Neural progenitor cell (in vitro differentiated cells): ENCODE measurements at regions not wholly inside any gene's neighbourhood (a gene's known extent, or its start where the extent isn't known, plus 50 kb on each side); places are given as distances from the start of the nearest gene placed in this dataset.

ENCODE experiments used
- DNase-seq: peaks from one replicate; pipeline ENCODE4 v3.0.0-alpha.2; 2016; ENCODE audit warnings: low spot score
- H2AFZ ChIP-seq: fragments of 200-600 bp; sonication (generic); replicated peaks from 2 replicates; pipeline ENCODE4 v1.6.1; 2016; ENCODE audit warnings: antibody characterized with exemption
- H3F3A ChIP-seq: fragments of 200-600 bp; sonication (generic); 2 replicates; pipeline ENCODE4 v1.6.1; 2016; ENCODE audit warnings: antibody characterized with exemption, low read depth
- H3K27ac ChIP-seq: fragments of 200-600 bp; sonication (generic); 2 replicates; pipeline ENCODE4 v1.5.1; 2016; ENCODE audit warnings: mild to moderate bottlenecking
- H3K27me3 ChIP-seq: fragments of 200-600 bp; sonication (generic); 2 replicates; pipeline ENCODE4 v1.6.1; 2016; ENCODE audit warnings: mild to moderate bottlenecking, moderate library complexity
- H3K36me3 ChIP-seq: fragments of 200-600 bp; sonication (generic); 2 replicates; pipeline ENCODE4 v1.5.1; 2016
- H3K4me1 ChIP-seq: fragments of 200-600 bp; sonication (generic); 2 replicates; pipeline ENCODE4 v1.6.1; 2016; ENCODE audit warnings: mixed run types
- H3K4me2 ChIP-seq: fragments of 200-600 bp; sonication (generic); 2 replicates; pipeline ENCODE4 v1.6.1; 2016
- H3K4me3 ChIP-seq: fragments of 200-600 bp; sonication (generic); 2 replicates; pipeline ENCODE4 v1.5.1; 2016
- H3K79me2 ChIP-seq: fragments of 200-600 bp; sonication (generic); 2 replicates; pipeline ENCODE4 v1.6.1; 2016; ENCODE audit warnings: low read depth
- H3K9ac ChIP-seq: fragments of 200-600 bp; sonication (generic); 2 replicates; pipeline ENCODE4 v1.6.1; 2016
- H3K9me3 ChIP-seq: fragments of 200-600 bp; sonication (generic); 2 replicates; pipeline ENCODE4 v1.5.1; 2016; ENCODE audit warnings: low read depth
- H4K20me1 ChIP-seq: fragments of 200-600 bp; sonication (generic); 2 replicates; pipeline ENCODE4 v1.6.1; 2016; ENCODE audit warnings: low read depth
- H3K27ac Mint-ChIP-seq: 3 replicates; pipeline ENCODE4 v1.8.0; 2021; ENCODE audit warnings: mixed read lengths
- H3K27me3 Mint-ChIP-seq: 2 replicates; pipeline ENCODE4 v1.8.0; 2022; ENCODE audit warnings: low read depth, mild to moderate bottlenecking, inconsistent platforms, moderate library complexity, mixed read lengths; ENCODE audit not compliant: insufficient read depth
- H3K36me3 Mint-ChIP-seq: 3 replicates; pipeline ENCODE4 v1.8.0; 2021; ENCODE audit warnings: mixed read lengths
- H3K4me1 Mint-ChIP-seq: 3 replicates; pipeline ENCODE4 v1.8.0; 2021; ENCODE audit warnings: mixed read lengths
- H3K4me3 Mint-ChIP-seq: 3 replicates; pipeline ENCODE4 v1.8.0; 2021; ENCODE audit warnings: mild to moderate bottlenecking, moderate library complexity, mixed read lengths
- H3K9me3 Mint-ChIP-seq: 3 replicates; pipeline ENCODE4 v1.8.0; 2020; ENCODE audit warnings: mixed read lengths
- CTCF ChIP-seq: fragments of 200-600 bp; sonication (generic); IDR thresholded peaks from 2 replicates; pipeline ENCODE4 v1.5.1; 2017; ENCODE audit warnings: antibody characterized with exemption, mild to moderate bottlenecking
- EZH2 ChIP-seq: fragments of 200-600 bp; sonication (generic); IDR thresholded peaks from 2 replicates; pipeline ENCODE4 v1.6.1; 2017; ENCODE audit warnings: antibody characterized with exemption, mild to moderate bottlenecking, moderate library complexity
- EZH2phosphoT487 ChIP-seq: fragments of 200-600 bp; sonication (generic); IDR thresholded peaks from 2 replicates; pipeline ENCODE4 v1.6.1; 2017; ENCODE audit warnings: antibody characterized with exemption

- Histone ChIP-seq H3K9me3 (no peaks in the 10 kb centered on the region), H3K4me1 (peaks cover 12% of the 10 kb centered on the region), H3F3A (peaks cover 8% of the 10 kb centered on the region), H2AFZ (no peak overlapping the region), H3K4me2 (peak overlapping the region; percentile 50), H3K27ac (no peak overlapping the region), H4K20me1 (no peaks in the 10 kb centered on the region), H3K4me3 (peak overlapping the region; percentile 12), H3K9ac (no peak overlapping the region), H3K27me3 (peaks cover 100% of the 10 kb centered on the region), H3K79me2 (no peaks in the 10 kb centered on the region), H3K36me3 (no peaks in the 10 kb centered on the region)
- Mint-ChIP-seq H3K9me3 (no peaks in the 10 kb centered on the region), H3K4me3 (no peak overlapping the region), H3K27me3 (no peaks in the 10 kb centered on the region), H3K36me3 (no peaks in the 10 kb centered on the region), H3K4me1 (peaks cover 44% of the 10 kb centered on the region), H3K27ac (peak overlapping the region; percentile 98)
- DNase-seq: peak; percentile 38
- TF ChIP-seq EZH2: no peak
- no peak for TF ChIP-seq EZH2phosphoT487
- no peak for TF ChIP-seq CTCF
These were observed 55.2 kb upstream of the TOP3B start for GRCh38 chr22:22037740-22038139.

- peaks cover 12% of the 10 kb centered on the region for H3K4me1 ChIP-seq
- peaks cover 44% of the 10 kb centered on the region for H3K4me1 Mint-ChIP-seq
- peak overlapping the region; percentile 98 for H3K27ac Mint-ChIP-seq
- H3K4me3 ChIP-seq: no peak overlapping the region
- no peak overlapping the region for H3K27ac ChIP-seq
- no peaks in the 10 kb centered on the region for H3K27me3 Mint-ChIP-seq
- H4K20me1 ChIP-seq: no peaks in the 10 kb centered on the region
- no peak for TF ChIP-seq EZH2
- TF ChIP-seq CTCF: no peak
- no peak for TF ChIP-seq EZH2phosphoT487
- H3K36me3 Mint-ChIP-seq: no peaks in the 10 kb centered on the region
- no peaks in the 10 kb centered on the region for H3K9me3 ChIP-seq
- H3K27me3 ChIP-seq: peaks cover 100% of the 10 kb centered on the region
- H3K4me3 Mint-ChIP-seq: no peak overlapping the region
- no peaks in the 10 kb centered on the region for H3K36me3 ChIP-seq
- no peak overlapping the region for H3K9ac ChIP-seq
- no peaks in the 10 kb centered on the region for H3K79me2 ChIP-seq
- peak; percentile 49 for DNase-seq
- H3F3A ChIP-seq: peaks cover 8% of the 10 kb centered on the region
- H3K9me3 Mint-ChIP-seq: no peaks in the 10 kb centered on the region
- H3K4me2 ChIP-seq: peak overlapping the region; percentile 50
- H2AFZ ChIP-seq: no peak overlapping the region
These were observed 54.6 kb upstream of the TOP3B start for GRCh38 chr22:22037229-22037628.

- Histone ChIP-seq H3K36me3 (no peaks in the 10 kb centered on the region), H3K27ac (no peak overlapping the region), H3K4me2 (no peak overlapping the region), H3K27me3 (peaks cover 100% of the 10 kb centered on the region), H2AFZ (no peak overlapping the region), H3F3A (peaks cover 8% of the 10 kb centered on the region), H3K4me3 (no peak overlapping the region), H3K4me1 (peaks cover 12% of the 10 kb centered on the region), H3K9me3 (no peaks in the 10 kb centered on the region), H3K79me2 (no peaks in the 10 kb centered on the region), H4K20me1 (no peaks in the 10 kb centered on the region), H3K9ac (no peak overlapping the region)
- no peaks in the 10 kb centered on the region for H3K27me3 Mint-ChIP-seq
- no peaks in the 10 kb centered on the region for H3K9me3 Mint-ChIP-seq
- no peak overlapping the region for H3K4me3 Mint-ChIP-seq
- DNase-seq: no peak
- no peak for TF ChIP-seq CTCF
- TF ChIP-seq EZH2phosphoT487: no peak
- TF ChIP-seq EZH2: no peak
- H3K27ac Mint-ChIP-seq: no peak overlapping the region
- peaks cover 40% of the 10 kb centered on the region for H3K4me1 Mint-ChIP-seq
- H3K36me3 Mint-ChIP-seq: no peaks in the 10 kb centered on the region
These were observed 54.0 kb upstream of the TOP3B start for GRCh38 chr22:22036588-22036987.
